ENCODE measurements at regions not wholly inside any gene's neighbourhood (a gene's known extent, or its start where the extent isn't known, plus 50 kb on each side); places are given as distances from the start of the nearest gene placed in this dataset.
"Not testable (repeated sequence)": the region's sequence is repeated elsewhere in the genome, so short reads cannot be mapped to it uniquely, and the experiment has no call there.

DNA sequence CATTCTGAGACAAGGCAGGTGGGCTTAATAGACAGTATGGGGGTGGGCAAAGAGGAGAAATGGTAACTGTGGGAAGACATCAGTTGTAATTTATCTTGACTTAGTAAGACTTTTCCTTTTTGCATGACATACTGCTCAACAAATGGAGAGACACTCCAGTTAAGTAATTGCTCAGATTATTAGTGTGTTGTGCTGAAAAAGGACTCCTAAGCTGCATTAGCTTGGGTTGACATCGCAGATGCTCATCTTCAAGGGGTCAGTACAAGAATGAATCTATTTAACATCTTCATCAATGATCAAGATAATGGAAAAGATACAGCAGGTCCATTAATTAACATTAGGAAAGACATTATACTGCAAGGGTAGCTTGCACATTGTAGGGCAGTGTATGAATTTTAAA lies 181.1 kb upstream of the ELAVL2 start:
- ChIA-PET POLR2A (no interaction called here), CTCF (no interaction called here)
- H3K4me3 Mint-ChIP-seq, result no peak overlapping the region
- intact Hi-C loops (cut with micrococcal nuclease), result no loop called here
- Histone ChIP-seq H3K36me3 (replicated peaks in 1 of 2; ENCODE audit: control extremely low read depth in 1 of 2, control insufficient read depth in 1 of 2, extremely low read depth in 1 of 2, insufficient read depth in 2 of 2, low read length in 1 of 2) (no peaks in the 10 kb centered on the region), H2AFZ (ENCODE audit: insufficient read depth, low read depth, low read length, poor library complexity, severe bottlenecking) (no peak overlapping the region), H3K9ac (ENCODE audit: low read length) (no peak overlapping the region), H3K79me2 (ENCODE audit: control insufficient read depth, insufficient read depth, low read length) (no peaks in the 10 kb centered on the region), H3K9me3 (ENCODE audit: control extremely low read depth in 1 of 3, control insufficient read depth in 2 of 3, insufficient read depth in 1 of 3, low read length in 2 of 3) (peaks cover 0 to 3% (median 0%) of the 10 kb centered on the region in 3 donors), H3K4me2 (replicated peaks; ENCODE audit: low read depth, low read length, poor library complexity, severe bottlenecking) (no peak overlapping the region), H4K20me1 (ENCODE audit: control insufficient read depth, insufficient read depth, low read length, poor library complexity, severe bottlenecking) (no peaks in the 10 kb centered on the region), H3K27ac (ENCODE audit: low read length in 2 of 2) (no peak overlapping the region), H3K4me3 (ENCODE audit: control extremely low read depth in 1 of 5, extremely low read depth in 1 of 5, insufficient read depth in 1 of 5, low read depth in 2 of 5, low read length in 4 of 5) (no peak overlapping the region), H3K27me3 (replicated peaks in 1 of 4; ENCODE audit: control extremely low read depth in 1 of 4, control insufficient read depth in 3 of 4, insufficient read depth in 4 of 4, low read length in 3 of 4) (no peaks in the 10 kb centered on the region), H3K4me1 (ENCODE audit: control insufficient read depth in 2 of 2, insufficient read depth in 2 of 2, low read length in 2 of 2) (no peaks in the 10 kb centered on the region)
- no peaks in the 10 kb centered on the region for H3K27me3 Mint-ChIP-seq
- ATAC-seq (ENCODE audit: low read depth) (no peak), DNase-seq (no peak)
- H3K27ac Mint-ChIP-seq, result no peak overlapping the region
- TF ChIP-seq CTCF (IDR thresholded peaks at IDR 0.05) (no peak), EZH2 (IDR thresholded peaks at IDR 0.05; ENCODE audit: borderline replicate concordance, insufficient read depth, low read depth, low read length, poor library complexity, severe bottlenecking) (no peak)
- no CpG with 5 or more reads among the region's 1 CpG for WGBS (ENCODE audit: insufficient coverage)
- H3K9me3 Mint-ChIP-seq (ENCODE audit: insufficient read depth), result peaks cover 4% of the 10 kb centered on the region
- no peaks in the 10 kb centered on the region for H3K4me1 Mint-ChIP-seq

GRCh38 chr9:23991874-23992273 lies 165.8 kb upstream of the ELAVL2 start:
- H3K27ac ChIP-seq (ENCODE audit: low read length in 2 of 2); H3K9me3 ChIP-seq (ENCODE audit: control extremely low read depth in 1 of 3, control insufficient read depth in 2 of 3, insufficient read depth in 1 of 3, low read length in 2 of 3); intact Hi-C loops (cut with micrococcal nuclease); H3K27me3 Mint-ChIP-seq; H3K4me3 ChIP-seq (ENCODE audit: control extremely low read depth in 1 of 5, extremely low read depth in 1 of 5, insufficient read depth in 1 of 5, low read depth in 2 of 5, low read length in 4 of 5); CTCF ChIA-PET; ATAC-seq (ENCODE audit: low read depth); H3K4me2 ChIP-seq (replicated peaks; ENCODE audit: low read depth, low read length, poor library complexity, severe bottlenecking); H3K4me1 Mint-ChIP-seq; H3K79me2 ChIP-seq (ENCODE audit: control insufficient read depth, insufficient read depth, low read length); H4K20me1 ChIP-seq (ENCODE audit: control insufficient read depth, insufficient read depth, low read length, poor library complexity, severe bottlenecking); H3K27ac Mint-ChIP-seq; POLR2A ChIA-PET; H3K9ac ChIP-seq (ENCODE audit: low read length); H3K36me3 ChIP-seq (replicated peaks in 1 of 2; ENCODE audit: control extremely low read depth in 1 of 2, control insufficient read depth in 1 of 2, extremely low read depth in 1 of 2, insufficient read depth in 2 of 2, low read length in 1 of 2); H3K4me3 Mint-ChIP-seq; H2AFZ ChIP-seq (ENCODE audit: insufficient read depth, low read depth, low read length, poor library complexity, severe bottlenecking); H3K27me3 ChIP-seq (replicated peaks in 1 of 4; ENCODE audit: control extremely low read depth in 1 of 4, control insufficient read depth in 3 of 4, insufficient read depth in 4 of 4, low read length in 3 of 4); DNase-seq; H3K4me1 ChIP-seq (ENCODE audit: control insufficient read depth in 2 of 2, insufficient read depth in 2 of 2, low read length in 2 of 2): not testable (repeated sequence)
- 93% methylated on average over 6 of the region's 7 CpGs for WGBS (ENCODE audit: insufficient coverage)
- peaks cover 11% of the 10 kb centered on the region for H3K9me3 Mint-ChIP-seq (ENCODE audit: insufficient read depth)
